ENCODE measurements at regions not wholly inside any gene's neighbourhood (a gene's known extent, or its start where the extent isn't known, plus 50 kb on each side); places are given as distances from the start of the nearest gene placed in this dataset.

- Mint-ChIP-seq H3K9me3 (no peaks in the 10 kb centered on the region), H3K27me3 (no peaks in the 10 kb centered on the region), H3K4me1 (no peaks in the 10 kb centered on the region), H3K36me3 (ENCODE audit: low read depth) (no peaks in the 10 kb centered on the region), H3K27ac (no peak overlapping the region), H3K4me3 (no peak overlapping the region)
- ATAC-seq (ENCODE audit: low read depth) = no peak
- no peak for DNase-seq
- TF ChIP-seq CTCF (IDR thresholded peaks at IDR 0.05) = no peak
- CTCF ChIA-PET = no interaction called here
- intact Hi-C loops (cut with micrococcal nuclease) = no loop called here
- POLR2A ChIA-PET = no interaction called here
These were observed 192.7 kb downstream of the SMC2 start for GRCh38 chr9:104286799-104287198.

- H3K27ac Mint-ChIP-seq = no peak overlapping the region
- ATAC-seq (ENCODE audit: low read depth) (no peak), DNase-seq (no peak)
- no peak overlapping the region for H3K4me3 Mint-ChIP-seq
- no peaks in the 10 kb centered on the region for H3K9me3 Mint-ChIP-seq
- no peaks in the 10 kb centered on the region for H3K27me3 Mint-ChIP-seq
- no peaks in the 10 kb centered on the region for H3K36me3 Mint-ChIP-seq (ENCODE audit: low read depth)
- ChIA-PET POLR2A (no interaction called here), CTCF (no interaction called here)
- H3K4me1 Mint-ChIP-seq = no peaks in the 10 kb centered on the region
- intact Hi-C loops (cut with micrococcal nuclease) = no loop called here
- TF ChIP-seq CTCF (IDR thresholded peaks at IDR 0.05) = no peak
These were observed 193.3 kb downstream of the SMC2 start for GRCh38 chr9:104287253-104287878.

- POLR2A ChIA-PET = no interaction called here
- H3K4me1 Mint-ChIP-seq = no peaks in the 10 kb centered on the region
- no peak for TF ChIP-seq CTCF (IDR thresholded peaks at IDR 0.05)
- DNase-seq (no peak), ATAC-seq (ENCODE audit: low read depth) (no peak)
- CTCF ChIA-PET = no interaction called here
- no peak overlapping the region for H3K4me3 Mint-ChIP-seq
- H3K9me3 Mint-ChIP-seq = no peaks in the 10 kb centered on the region
- H3K27me3 Mint-ChIP-seq = no peaks in the 10 kb centered on the region
- intact Hi-C loops (cut with micrococcal nuclease) = no loop called here
- H3K36me3 Mint-ChIP-seq (ENCODE audit: low read depth) = no peaks in the 10 kb centered on the region
- H3K27ac Mint-ChIP-seq = no peak overlapping the region
These were observed 199.8 kb downstream of the SMC2 start for GRCh38 chr9:104293877-104294276.

GRCh38 chr9:104300124-104300523 lies 203.9 kb upstream of the OR13F1 start:
- CTCF ChIA-PET = no interaction called here
- no peaks in the 10 kb centered on the region for H3K27me3 Mint-ChIP-seq
- intact Hi-C loops (cut with micrococcal nuclease) = no loop called here
- no peak for ATAC-seq (ENCODE audit: low read depth)
- H3K9me3 Mint-ChIP-seq = no peaks in the 10 kb centered on the region
- H3K27ac Mint-ChIP-seq = no peak overlapping the region
- no peaks in the 10 kb centered on the region for H3K4me1 Mint-ChIP-seq
- no peak for DNase-seq
- no peak for TF ChIP-seq CTCF (IDR thresholded peaks at IDR 0.05)
- H3K4me3 Mint-ChIP-seq = no peak overlapping the region
- POLR2A ChIA-PET = no interaction called here
- no peaks in the 10 kb centered on the region for H3K36me3 Mint-ChIP-seq (ENCODE audit: low read depth)

GRCh38 chr9:104301755-104302154 lies 202.3 kb upstream of the OR13F1 start:
- TF ChIP-seq CTCF (IDR thresholded peaks at IDR 0.05) = no peak
- POLR2A ChIA-PET = no interaction called here
- intact Hi-C loops (cut with micrococcal nuclease) = no loop called here
- CTCF ChIA-PET = no interaction called here
- Mint-ChIP-seq H3K27ac (no peak overlapping the region), H3K4me3 (no peak overlapping the region), H3K9me3 (peaks cover 3% of the 10 kb centered on the region), H3K4me1 (no peaks in the 10 kb centered on the region), H3K36me3 (ENCODE audit: low read depth) (no peaks in the 10 kb centered on the region), H3K27me3 (peaks cover 2% of the 10 kb centered on the region)
- DNase-seq (no peak), ATAC-seq (ENCODE audit: low read depth) (no peak)
